Large intestine (tissue), 3 donors: ENCODE measurements at regions not wholly inside any gene's neighbourhood (a gene's known extent, or its start where the extent isn't known, plus 50 kb on each side); places are given as distances from the start of the nearest gene placed in this dataset.
"Not testable (repeated sequence)": the region's sequence is repeated elsewhere in the genome, so short reads cannot be mapped to it uniquely, and the experiment has no call there.

Source experiments
- DNase-seq, 2 donors: peaks; one replicate each; pipeline versions ENCODE4 v3.0.0 to v3.0.0-alpha.2; 2013
- H3K27ac ChIP-seq: one replicate; pipeline ENCODE4 v1.5.1; 2013; ENCODE audit warnings: low read length
- H3K27me3 ChIP-seq: 2 replicates; pipeline ENCODE4 v1.6.1; 2013; ENCODE audit warnings: low read length; ENCODE audit not compliant: control insufficient read depth, insufficient read depth
- H3K36me3 ChIP-seq: 2 replicates; pipeline ENCODE4 v1.6.1; 2013; ENCODE audit warnings: low read length; ENCODE audit not compliant: control insufficient read depth, insufficient read depth
- H3K4me1 ChIP-seq: one replicate; pipeline ENCODE4 v1.6.1; 2013; ENCODE audit warnings: low read length; ENCODE audit not compliant: control insufficient read depth, insufficient read depth
- H3K4me3 ChIP-seq: one replicate; pipeline ENCODE4 v1.5.1; 2013; ENCODE audit warnings: low read length
- H3K9me3 ChIP-seq: one replicate; pipeline ENCODE4 v1.6.1; 2013; ENCODE audit warnings: mild to moderate bottlenecking, low read depth, low read length, moderate library complexity; ENCODE audit not compliant: control insufficient read depth
- WGBS: methylation state at CpG from one replicate; pipeline ENCODE4 v1.1.5; 2013; ENCODE audit warnings: low lambda C conversion rate; ENCODE audit not compliant: insufficient coverage; 5-methylcytosine and 5-hydroxymethylcytosine counted together

GRCh38 chr11:119572481-119573424 is 149.8 kb upstream of the THY1 start:
- H3K9me3 ChIP-seq = no peaks in the 10 kb centered on the region
- DNase-seq = no peak
- H3K27ac ChIP-seq = no peak overlapping the region
- no peak overlapping the region for H3K4me3 ChIP-seq
- 80% methylated on average over 1 of the region's 13 CpGs for WGBS
- no peaks in the 10 kb centered on the region for H3K27me3 ChIP-seq
- no peaks in the 10 kb centered on the region for H3K36me3 ChIP-seq
- H3K4me1 ChIP-seq = peaks cover 4% of the 10 kb centered on the region

- peak in 1 of 2 donors; percentile 42 for DNase-seq
- Histone ChIP-seq H3K36me3 (no peaks in the 10 kb centered on the region), H3K27me3 (no peaks in the 10 kb centered on the region), H3K4me1 (peaks cover 17% of the 10 kb centered on the region), H3K27ac (no peak overlapping the region), H3K4me3 (no peak overlapping the region), H3K9me3 (no peaks in the 10 kb centered on the region)
- WGBS = no CpG with 5 or more reads among the region's 3 CpGs
Measured at GRCh38 chr11:119571311-119571710, 148.3 kb upstream of the THY1 start.

- H3K27ac ChIP-seq = no peak overlapping the region
- no peaks in the 10 kb centered on the region for H3K9me3 ChIP-seq
- H3K36me3 ChIP-seq = no peaks in the 10 kb centered on the region
- WGBS = no CpG with 5 or more reads among the region's 9 CpGs
- H3K4me1 ChIP-seq = peaks cover 22% of the 10 kb centered on the region
- DNase-seq = peak in 1 of 2 donors; percentile 71
- no peaks in the 10 kb centered on the region for H3K27me3 ChIP-seq
- no peak overlapping the region for H3K4me3 ChIP-seq
Measured at GRCh38 chr11:119567688-119568582, 145.0 kb upstream of the THY1 start.

DNA sequence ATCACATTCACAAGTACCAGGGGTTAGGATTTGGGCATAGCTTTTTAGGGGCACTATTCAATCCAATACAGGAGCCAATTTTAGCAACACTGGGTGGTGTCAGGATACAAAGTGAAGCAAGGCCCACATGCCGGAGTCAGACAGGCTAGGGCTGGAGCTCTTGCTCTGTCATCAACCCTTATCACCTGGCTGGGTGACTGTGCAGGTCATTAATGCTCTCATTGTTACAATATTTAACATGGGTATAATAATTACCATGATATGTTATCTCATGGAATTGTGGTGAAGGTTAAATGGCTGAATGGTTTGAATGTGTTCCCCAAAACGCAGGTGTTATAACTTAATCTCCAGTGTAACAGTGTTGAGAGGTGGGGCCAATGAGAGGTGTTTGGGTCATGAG is 143.3 kb upstream of the THY1 start:
- Histone ChIP-seq H3K4me1 (peaks cover 22% of the 10 kb centered on the region), H3K27me3 (no peaks in the 10 kb centered on the region), H3K9me3 (no peaks in the 10 kb centered on the region), H3K4me3 (no peak overlapping the region), H3K27ac (peak overlapping the region; percentile 25), H3K36me3 (no peaks in the 10 kb centered on the region)
- WGBS = no CpG with 5 or more reads among the region's 2 CpGs
- peak; percentile 54 to 83 for DNase-seq

DNA sequence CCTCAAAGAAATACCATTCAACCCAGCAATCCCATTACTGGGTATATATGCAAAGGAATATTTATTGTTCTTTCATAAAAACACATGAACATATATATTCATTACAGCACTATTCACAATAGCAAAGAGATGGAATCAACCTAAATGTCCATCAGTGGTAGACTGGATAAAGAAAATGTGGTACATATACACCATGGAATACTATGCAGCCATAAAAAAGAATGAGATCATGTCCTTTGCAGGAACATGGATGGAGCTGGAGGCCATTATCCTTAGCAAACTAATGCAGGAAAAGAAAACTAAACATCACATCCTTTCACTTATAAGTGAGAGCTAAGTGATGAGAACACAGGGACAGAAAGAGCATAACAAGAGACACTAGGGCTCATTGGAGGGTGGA is 142.7 kb upstream of the THY1 start:
- H3K4me3 ChIP-seq, H3K36me3 ChIP-seq, H3K9me3 ChIP-seq, H3K27me3 ChIP-seq, DNase-seq, H3K27ac ChIP-seq: not testable (repeated sequence)
- peaks cover 22% of the 10 kb centered on the region for H3K4me1 ChIP-seq

DNA sequence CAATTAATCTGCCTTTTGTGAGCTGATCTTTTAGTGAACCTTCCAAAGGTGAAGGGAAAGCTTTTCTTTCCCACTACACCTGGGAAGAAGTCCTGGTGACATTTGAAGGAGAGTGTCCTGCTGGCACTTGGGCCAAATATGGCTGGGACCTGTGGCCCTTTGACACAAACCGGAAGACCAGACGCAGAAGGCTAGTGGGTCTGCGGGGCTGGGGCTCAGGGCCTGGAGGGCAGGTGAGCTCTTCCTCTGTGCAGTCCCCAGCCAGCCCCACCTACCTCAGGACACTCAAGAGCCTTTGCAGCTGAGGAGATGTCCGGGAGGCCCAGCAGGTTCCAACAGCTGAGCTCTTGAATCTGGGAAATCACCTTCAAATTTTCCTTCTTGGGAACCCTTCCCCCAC is 138.0 kb upstream of the THY1 start:
- peaks cover 4% of the 10 kb centered on the region for H3K9me3 ChIP-seq
- H3K4me3 ChIP-seq = no peak overlapping the region
- H3K27ac ChIP-seq = no peak overlapping the region
- H3K4me1 ChIP-seq = peaks cover under 1% of the 10 kb centered on the region
- DNase-seq = no peak
- H3K36me3 ChIP-seq = no peaks in the 10 kb centered on the region
- no peaks in the 10 kb centered on the region for H3K27me3 ChIP-seq
- no CpG with 5 or more reads among the region's 4 CpGs for WGBS

GRCh38 chr11:119560291-119560690 is 137.3 kb upstream of the THY1 start:
- WGBS = no CpG with 5 or more reads among the region's 6 CpGs
- no peak overlapping the region for H3K27ac ChIP-seq

GRCh38 chr11:119552106-119552485 is 129.1 kb upstream of the THY1 start:
- no peak overlapping the region for H3K27ac ChIP-seq
- no peaks in the 10 kb centered on the region for H3K27me3 ChIP-seq
- H3K9me3 ChIP-seq = peaks cover 18% of the 10 kb centered on the region
- H3K36me3 ChIP-seq = no peaks in the 10 kb centered on the region
- DNase-seq = no peak
- no peaks in the 10 kb centered on the region for H3K4me1 ChIP-seq
- no peak overlapping the region for H3K4me3 ChIP-seq

More at GRCh38 chr11:119560291-119560690, 137.3 kb upstream of the THY1 start:
- DNase-seq = no peak
- Histone ChIP-seq H3K9me3 (peaks cover 8% of the 10 kb centered on the region), H3K4me1 (no peaks in the 10 kb centered on the region), H3K4me3 (no peak overlapping the region), H3K27me3 (no peaks in the 10 kb centered on the region), H3K36me3 (no peaks in the 10 kb centered on the region)

- no peaks in the 10 kb centered on the region for H3K4me1 ChIP-seq
- no peak overlapping the region for H3K27ac ChIP-seq
- no peaks in the 10 kb centered on the region for H3K36me3 ChIP-seq
- no peak overlapping the region for H3K4me3 ChIP-seq
- no peaks in the 10 kb centered on the region for H3K27me3 ChIP-seq
- H3K9me3 ChIP-seq = peaks cover 22% of the 10 kb centered on the region
- no peak for DNase-seq
- WGBS = 50% methylated on average over 1 of the region's 5 CpGs
Measured at GRCh38 chr11:119551420-119552105, 128.6 kb upstream of the THY1 start.

GRCh38 chr11:119550053-119550752 is 127.2 kb upstream of the THY1 start:
- no peak for DNase-seq
- H3K9me3 ChIP-seq = peaks cover 21% of the 10 kb centered on the region
- no peak overlapping the region for H3K27ac ChIP-seq
- no peaks in the 10 kb centered on the region for H3K27me3 ChIP-seq
- no peak overlapping the region for H3K4me3 ChIP-seq
- H3K36me3 ChIP-seq = no peaks in the 10 kb centered on the region
- WGBS = no CpG with 5 or more reads among the region's 2 CpGs
- no peaks in the 10 kb centered on the region for H3K4me1 ChIP-seq
